Uterus (tissue), 3 donors: ENCODE measurements at regions not wholly inside any gene's neighbourhood (a gene's known extent, or its start where the extent isn't known, plus 50 kb on each side); places are given as distances from the start of the nearest gene placed in this dataset.

Experiments
- DNase-seq, 2 donors: peaks; one replicate each; pipeline ENCODE4 v3.0.0-alpha.2; 2019 to 2020
- H3K27ac ChIP-seq, 2 donors: fragments of 200-600 bp; sonication (generic); 1 replicate in 1 of 2; 2 replicates in 1 of 2; pipeline ENCODE4 v1.5.1; 2016 to 2018
- H3K27me3 ChIP-seq, 2 donors: fragments of 200-600 bp; sonication (generic); one replicate each; pipeline ENCODE4 v1.5.1; 2018 to 2019; ENCODE audit warnings: control low read depth in 1 of 2
- H3K36me3 ChIP-seq, 2 donors: fragments of 200-600 bp; sonication (generic); one replicate each; pipeline ENCODE4 v1.5.1; 2019; ENCODE audit warnings: control low read depth in 1 of 2
- H3K4me1 ChIP-seq, 2 donors: fragments of 200-600 bp; sonication (generic); one replicate each; pipeline ENCODE4 v1.5.1; 2018 to 2019; ENCODE audit warnings: control low read depth in 1 of 2
- H3K4me3 ChIP-seq, 2 donors: fragments of 200-600 bp; sonication (generic); 1 replicate in 1 of 2; 2 replicates in 1 of 2; pipeline ENCODE4 v1.5.1; 2018 to 2019; ENCODE audit warnings: mild to moderate bottlenecking in 1 of 2
- H3K9me3 ChIP-seq, 2 donors: fragments of 200-600 bp; sonication (generic); one replicate each; pipeline ENCODE4 v1.5.1; 2019; ENCODE audit warnings: control low read depth in 1 of 2
- POLR2A ChIP-seq, 2 donors: fragments of 450-650 bp; IDR thresholded peaks; one replicate each; pipeline ENCODE4 v1.6.1; 2016; ENCODE audit warnings: antibody characterized with exemption in 2 of 2, mild to moderate bottlenecking in 1 of 2, moderate library complexity in 1 of 2
- intact Hi-C: fragments of 100-400 bp; cut with DNase I; formaldehyde crosslinking; loops from one replicate; pipeline ENCODE4 v1.15.1; 2023; ENCODE audit warnings: low total_unique reads
- TF ChIP-seq, protein P1 (sequence below), 4 experiments: fragments of 200-600 bp in 2 of 4; fragments of 450-650 bp in 2 of 4; sonication (generic) in 2 of 4; IDR thresholded peaks; one replicate each; pipeline ENCODE4 v1.5.1; 2016 to 2019; ENCODE audit warnings: antibody characterized with exemption in 4 of 4, mild to moderate bottlenecking in 2 of 4, moderate library complexity in 1 of 4
- donor health status: DM: yes; HTN: yes; CAD: no.

DNA sequence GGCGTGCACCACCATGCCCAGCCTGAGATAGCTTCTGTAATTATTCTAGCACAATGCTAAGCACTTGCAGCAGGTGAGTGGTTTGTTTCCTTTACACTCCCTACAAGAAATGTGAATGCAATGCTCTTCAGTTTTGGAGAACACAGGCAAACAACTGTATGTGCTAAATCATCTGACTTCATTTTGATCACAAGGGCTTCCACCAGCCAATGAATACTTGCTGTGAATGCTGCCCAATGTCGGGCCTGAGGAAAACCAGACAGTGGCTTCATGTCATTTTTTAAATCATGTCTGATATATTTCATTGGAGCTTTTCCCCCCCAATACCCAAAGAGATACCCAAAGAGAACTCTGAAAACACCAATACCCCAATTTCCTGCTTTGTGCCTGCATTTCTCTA, 155.6 kb upstream of the XPO1 start:
- H3K36me3 ChIP-seq: no peaks in the 10 kb centered on the region
- H3K4me1 ChIP-seq: no peaks in the 10 kb centered on the region
- peak overlapping the region; percentile 78 to 86 for H3K27ac ChIP-seq
- intact Hi-C loops: loop anchor here (10.0 kb wide), 1 partner anchor 71 kb away; no protein-coding TSS in a partner anchor
- no peak overlapping the region for H3K4me3 ChIP-seq
- DNase-seq: no peak
- no peaks in the 10 kb centered on the region for H3K9me3 ChIP-seq
- TF ChIP-seq, protein P1, sequence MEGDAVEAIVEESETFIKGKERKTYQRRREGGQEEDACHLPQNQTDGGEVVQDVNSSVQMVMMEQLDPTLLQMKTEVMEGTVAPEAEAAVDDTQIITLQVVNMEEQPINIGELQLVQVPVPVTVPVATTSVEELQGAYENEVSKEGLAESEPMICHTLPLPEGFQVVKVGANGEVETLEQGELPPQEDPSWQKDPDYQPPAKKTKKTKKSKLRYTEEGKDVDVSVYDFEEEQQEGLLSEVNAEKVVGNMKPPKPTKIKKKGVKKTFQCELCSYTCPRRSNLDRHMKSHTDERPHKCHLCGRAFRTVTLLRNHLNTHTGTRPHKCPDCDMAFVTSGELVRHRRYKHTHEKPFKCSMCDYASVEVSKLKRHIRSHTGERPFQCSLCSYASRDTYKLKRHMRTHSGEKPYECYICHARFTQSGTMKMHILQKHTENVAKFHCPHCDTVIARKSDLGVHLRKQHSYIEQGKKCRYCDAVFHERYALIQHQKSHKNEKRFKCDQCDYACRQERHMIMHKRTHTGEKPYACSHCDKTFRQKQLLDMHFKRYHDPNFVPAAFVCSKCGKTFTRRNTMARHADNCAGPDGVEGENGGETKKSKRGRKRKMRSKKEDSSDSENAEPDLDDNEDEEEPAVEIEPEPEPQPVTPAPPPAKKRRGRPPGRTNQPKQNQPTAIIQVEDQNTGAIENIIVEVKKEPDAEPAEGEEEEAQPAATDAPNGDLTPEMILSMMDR (IDR thresholded peaks at IDR 0.05): no peak
- TF ChIP-seq POLR2A (IDR thresholded peaks at IDR 0.05): no peak
- H3K27me3 ChIP-seq: no peaks in the 10 kb centered on the region

DNA sequence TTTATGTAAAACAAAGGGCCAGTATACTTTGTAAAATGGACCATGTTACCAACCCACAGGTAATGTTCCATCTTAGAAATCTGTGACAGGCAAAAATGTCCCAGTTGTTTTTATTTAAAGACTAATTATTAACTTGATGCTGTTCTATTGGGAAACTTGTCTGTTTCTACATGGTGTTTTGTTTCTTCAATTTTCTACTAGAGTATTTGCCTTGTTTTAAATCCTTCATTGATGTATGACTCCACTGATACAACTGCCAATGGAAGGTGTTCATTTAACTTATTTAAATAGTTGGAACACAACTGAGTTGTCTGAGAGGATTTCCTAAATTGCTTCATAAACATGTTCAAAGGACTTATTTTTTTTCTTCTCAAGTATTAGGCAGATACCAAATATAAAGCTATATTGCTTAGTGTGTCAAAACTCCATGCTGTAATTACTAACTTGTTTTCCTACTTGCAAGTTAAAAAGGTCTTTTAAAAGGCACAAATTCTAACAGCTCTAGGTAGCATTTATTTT, 152.0 kb upstream of the XPO1 start:
- Histone ChIP-seq H3K27ac (no peak overlapping the region), H3K4me3 (no peak overlapping the region), H3K36me3 (no peaks in the 10 kb centered on the region), H3K9me3 (no peaks in the 10 kb centered on the region), H3K4me1 (no peaks in the 10 kb centered on the region), H3K27me3 (no peaks in the 10 kb centered on the region)
- intact Hi-C loops: loop anchor here (10.0 kb wide), 1 partner anchor 75 kb away; no protein-coding TSS in a partner anchor
- TF ChIP-seq, protein P1 (IDR thresholded peaks at IDR 0.05): no peak
- TF ChIP-seq POLR2A (IDR thresholded peaks at IDR 0.05): no peak
- DNase-seq: no peak

- intact Hi-C loops: no loop called here
- Histone ChIP-seq H3K9me3 (no peaks in the 10 kb centered on the region), H3K4me1 (no peaks in the 10 kb centered on the region), H3K36me3 (no peaks in the 10 kb centered on the region), H3K27me3 (no peaks in the 10 kb centered on the region), H3K27ac (no peak overlapping the region), H3K4me3 (no peak overlapping the region)
- no peak for DNase-seq
- TF ChIP-seq POLR2A (IDR thresholded peaks at IDR 0.05): no peak
- TF ChIP-seq, protein P1 (IDR thresholded peaks at IDR 0.05): no peak
Observed at GRCh38 chr2:61689568-61689967, 151.4 kb upstream of the XPO1 start.

DNA sequence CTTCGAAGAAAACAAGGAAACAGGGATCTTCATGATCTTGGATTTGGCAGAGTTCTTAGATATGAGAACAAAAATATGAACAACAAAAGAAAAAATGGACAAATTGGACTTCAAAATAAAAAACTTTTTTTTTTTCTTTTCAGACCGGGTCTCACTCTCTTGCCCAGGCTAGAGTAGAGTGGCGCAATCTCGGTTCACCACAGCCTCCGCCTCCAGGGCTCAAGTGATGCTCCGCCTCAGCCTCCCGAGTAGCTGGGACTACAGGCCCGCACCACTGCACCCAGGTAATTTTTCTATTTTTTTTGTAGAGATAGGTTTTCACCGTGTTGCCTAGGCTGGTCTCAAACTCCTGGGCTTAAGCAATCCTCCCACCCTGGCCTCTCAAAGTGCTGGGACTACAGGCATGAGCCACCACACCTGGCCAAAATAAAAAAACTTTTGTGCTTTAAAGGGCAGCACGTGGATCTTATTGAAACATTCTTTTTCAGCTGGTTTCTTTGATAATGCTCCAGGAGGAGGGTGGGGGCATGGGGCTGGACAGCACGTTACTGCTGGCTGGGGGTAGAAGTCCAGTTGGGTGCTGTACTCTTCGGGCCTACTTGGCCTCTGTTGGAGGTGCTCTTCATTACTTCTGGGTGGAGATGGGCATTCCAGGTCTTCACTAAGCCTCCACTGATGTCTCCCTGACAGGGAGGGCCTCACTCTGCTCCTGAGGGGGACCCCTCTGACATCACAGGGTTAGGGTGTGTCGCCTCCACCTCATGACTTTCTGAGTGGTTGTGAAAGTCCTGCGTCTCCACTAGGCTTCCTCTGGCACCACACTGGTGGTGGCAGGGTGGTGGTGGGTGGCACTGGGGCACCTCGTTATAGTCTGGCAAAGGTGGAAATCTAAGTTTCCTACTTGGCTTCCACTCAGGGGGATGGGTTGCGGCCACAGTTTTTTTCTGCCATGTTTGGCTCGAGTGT, 150.5 kb upstream of the XPO1 start:
- intact Hi-C loops: no loop called here
- no peak overlapping the region for H3K27ac ChIP-seq
- no peak for DNase-seq
- no peak overlapping the region for H3K4me3 ChIP-seq
- H3K36me3 ChIP-seq: no peaks in the 10 kb centered on the region
- no peaks in the 10 kb centered on the region for H3K27me3 ChIP-seq
- no peaks in the 10 kb centered on the region for H3K9me3 ChIP-seq
- TF ChIP-seq, protein P1 (IDR thresholded peaks at IDR 0.05): no peak
- TF ChIP-seq POLR2A (IDR thresholded peaks at IDR 0.05): no peak
- no peaks in the 10 kb centered on the region for H3K4me1 ChIP-seq

GRCh38 chr2:61679096-61679495, 140.9 kb upstream of the XPO1 start:
- no peak overlapping the region for H3K27ac ChIP-seq
- H3K4me3 ChIP-seq: no peak overlapping the region
- no peak for DNase-seq
- no peaks in the 10 kb centered on the region for H3K4me1 ChIP-seq
- TF ChIP-seq, protein P1 (IDR thresholded peaks at IDR 0.05): no peak
- TF ChIP-seq POLR2A (IDR thresholded peaks at IDR 0.05): no peak
- no peaks in the 10 kb centered on the region for H3K9me3 ChIP-seq
- intact Hi-C loops: no loop called here
- H3K27me3 ChIP-seq: no peaks in the 10 kb centered on the region
- no peaks in the 10 kb centered on the region for H3K36me3 ChIP-seq
